Neural cell (in vitro differentiated cells): ENCODE measurements at regions not wholly inside any gene's neighbourhood (a gene's known extent, or its start where the extent isn't known, plus 50 kb on each side); places are given as distances from the start of the nearest gene placed in this dataset.
"Not testable (repeated sequence)": the region's sequence is repeated elsewhere in the genome, so short reads cannot be mapped to it uniquely, and the experiment has no call there.

Source experiments
- H2AFZ ChIP-seq: fragments of 200-600, 300-800 bp; sonication (generic), shearing (Covaris generic); 2 replicates; pipeline ENCODE4 v1.6.0; 2014; ENCODE audit warnings: low read depth, mild to moderate bottlenecking, antibody characterized with exemption, low read length, moderate library complexity
- H3F3A ChIP-seq: fragments of 200-600 bp; shearing (Covaris generic); 2 replicates; pipeline ENCODE4 v1.6.1; 2016; ENCODE audit warnings: mild to moderate bottlenecking, moderate library complexity, mixed read lengths, antibody characterized with exemption, low read length; ENCODE audit not compliant: insufficient read depth, poor library complexity, severe bottlenecking
- H3K27ac ChIP-seq: fragments of 200-600, 300-800 bp; sonication (generic), shearing (Covaris generic); 2 replicates; pipeline ENCODE4 v1.5.1; 2014; ENCODE audit warnings: mild to moderate bottlenecking, low read length, moderate library complexity
- H3K27me3 ChIP-seq: fragments of 300-800, 200-600 bp; sonication (generic), shearing (Covaris generic); 2 replicates; pipeline ENCODE4 v1.6.0; 2014; ENCODE audit warnings: mild to moderate bottlenecking, low read depth, low read length, moderate library complexity; ENCODE audit not compliant: insufficient read depth
- H3K36me3 ChIP-seq: fragments of 300-800, 200-600 bp; sonication (generic), shearing (Covaris generic); 2 replicates; pipeline ENCODE4 v1.5.1; 2014; ENCODE audit warnings: mild to moderate bottlenecking, antibody characterized with exemption, low read length, moderate library complexity; ENCODE audit not compliant: insufficient read depth
- H3K4me2 ChIP-seq: fragments of 300-800, 200-600 bp; sonication (generic), shearing (Covaris generic); 2 replicates; pipeline ENCODE4 v1.6.0; 2014; ENCODE audit warnings: mild to moderate bottlenecking, low read length
- H3K4me3 ChIP-seq: fragments of 300-800, 200-600 bp; sonication (generic), shearing (Covaris generic); 2 replicates; pipeline ENCODE4 v1.5.1; 2014; ENCODE audit warnings: mild to moderate bottlenecking, low read length, moderate library complexity
- H3K79me2 ChIP-seq: fragments of 200-600 bp; shearing (Covaris generic); replicated peaks from 2 replicates; pipeline ENCODE4 v1.6.0; 2014; ENCODE audit warnings: mild to moderate bottlenecking, low read length, moderate library complexity; ENCODE audit not compliant: insufficient read depth
- H3K9ac ChIP-seq: fragments of 300-800, 200-600 bp; sonication (generic), shearing (Covaris generic); 2 replicates; pipeline ENCODE4 v1.6.1; 2016; ENCODE audit warnings: mild to moderate bottlenecking, low read length, mixed read lengths
- H3K9me2 ChIP-seq: fragments of 200-600 bp; shearing (Covaris generic); 2 replicates; pipeline ENCODE4 v1.6.1; 2016; ENCODE audit warnings: mild to moderate bottlenecking, low read length, mixed read lengths; ENCODE audit not compliant: insufficient read depth
- H3K9me3 ChIP-seq: fragments of 200-600, 300-800 bp; sonication (generic), shearing (Covaris generic); 2 replicates; pipeline ENCODE4 v1.6.1; 2016; ENCODE audit warnings: mild to moderate bottlenecking, mixed run types, low read length, moderate library complexity, mixed read lengths
- H4K20me1 ChIP-seq: fragments of 200-600 bp; shearing (Covaris generic); 2 replicates; pipeline ENCODE4 v1.6.1; 2016; ENCODE audit warnings: mild to moderate bottlenecking, mixed run types; ENCODE audit not compliant: insufficient read depth
- CTCF ChIP-seq: fragments of 450-650 bp; IDR thresholded peaks from 2 replicates; pipeline ENCODE4 v1.5.1; 2014; ENCODE audit warnings: antibody characterized with exemption, mild to moderate bottlenecking, moderate library complexity; ENCODE audit not compliant: poor library complexity, severe bottlenecking
- EP300 ChIP-seq: fragments of 450-650 bp; conservative IDR thresholded peaks from 2 replicates; pipeline ENCODE4 v1.6.1; 2014; ENCODE audit warnings: antibody characterized with exemption, mild to moderate bottlenecking, moderate library complexity; ENCODE audit not compliant: poor library complexity, severe bottlenecking
- EZH2 ChIP-seq: fragments of 200-600, 300-800 bp; shearing (Covaris generic), sonication (generic); IDR thresholded peaks from 2 replicates; pipeline ENCODE4 v1.6.1; 2014; ENCODE audit warnings: antibody characterized with exemption, low read length, borderline replicate concordance, mild to moderate bottlenecking; ENCODE audit not compliant: insufficient read depth, poor library complexity, severe bottlenecking
- MXI1 ChIP-seq: fragments of 450-650 bp; conservative IDR thresholded peaks from 2 replicates; pipeline ENCODE4 v1.6.1; 2014; ENCODE audit warnings: antibody characterized with exemption, mild to moderate bottlenecking; ENCODE audit not compliant: poor library complexity, severe bottlenecking
- POLR2AphosphoS5 ChIP-seq: IDR thresholded peaks from 2 replicates; pipeline ENCODE4 v1.6.1; 2012
- RAD21 ChIP-seq: fragments of 450-650 bp; conservative IDR thresholded peaks from 2 replicates; pipeline ENCODE4 v1.6.1; 2014; ENCODE audit warnings: antibody characterized with exemption, mild to moderate bottlenecking, moderate library complexity
- REST ChIP-seq: IDR thresholded peaks from 2 replicates; pipeline ENCODE4 v1.6.1; 2012; ENCODE audit warnings: borderline replicate concordance
- SMC3 ChIP-seq: fragments of 450-650 bp; conservative IDR thresholded peaks from 2 replicates; pipeline ENCODE4 v1.6.1; 2014; ENCODE audit warnings: antibody characterized with exemption, mild to moderate bottlenecking, moderate library complexity; ENCODE audit not compliant: poor library complexity
- TAF1 ChIP-seq: IDR thresholded peaks from 2 replicates; pipeline ENCODE4 v1.6.1; 2012; ENCODE audit warnings: low read depth

GRCh38 chr6:126891158-126891557 lies 227.3 kb upstream of the RSPO3 start:
- no peak overlapping the region for H3K27ac ChIP-seq
- no peaks in the 10 kb centered on the region for H3K79me2 ChIP-seq
- H3K9me2 ChIP-seq, result no peaks in the 10 kb centered on the region
- no peak overlapping the region for H3K4me2 ChIP-seq
- H3F3A ChIP-seq, result no peaks in the 10 kb centered on the region
- H3K27me3 ChIP-seq, result no peaks in the 10 kb centered on the region
- no peaks in the 10 kb centered on the region for H3K36me3 ChIP-seq
- H2AFZ ChIP-seq, result no peak overlapping the region
- H3K4me3 ChIP-seq, result no peak overlapping the region
- no peaks in the 10 kb centered on the region for H4K20me1 ChIP-seq
- H3K9me3 ChIP-seq, result no peaks in the 10 kb centered on the region
- no peak overlapping the region for H3K9ac ChIP-seq
- TF ChIP-seq MXI1, result no peak
- no peak for TF ChIP-seq EP300
- no peak for TF ChIP-seq CTCF
- no peak for TF ChIP-seq REST
- no peak for TF ChIP-seq EZH2
- TF ChIP-seq SMC3, result no peak
- no peak for TF ChIP-seq POLR2AphosphoS5
- TF ChIP-seq TAF1, result no peak
- TF ChIP-seq RAD21, result no peak

- not testable (repeated sequence) for H3K9me3 ChIP-seq, H3K36me3 ChIP-seq, H3K4me2 ChIP-seq, H4K20me1 ChIP-seq, H2AFZ ChIP-seq, H3K9me2 ChIP-seq, H3K79me2 ChIP-seq, H3K27ac ChIP-seq, H3K4me3 ChIP-seq, H3K9ac ChIP-seq, H3F3A ChIP-seq, H3K27me3 ChIP-seq
Measured at GRCh38 chr6:126892869-126893268, 225.6 kb upstream of the RSPO3 start.

GRCh38 chr6:126897758-126898157 lies 220.7 kb upstream of the RSPO3 start:
- no peaks in the 10 kb centered on the region for H4K20me1 ChIP-seq
- no peak overlapping the region for H3K4me3 ChIP-seq
- no peak overlapping the region for H3K27ac ChIP-seq
- no peaks in the 10 kb centered on the region for H3K27me3 ChIP-seq
- H3K9ac ChIP-seq, result no peak overlapping the region
- no peak overlapping the region for H3K4me2 ChIP-seq
- no peak overlapping the region for H2AFZ ChIP-seq
- no peaks in the 10 kb centered on the region for H3K36me3 ChIP-seq
- no peaks in the 10 kb centered on the region for H3K9me3 ChIP-seq
- TF ChIP-seq POLR2AphosphoS5 (no peak), EP300 (no peak), TAF1 (no peak), CTCF (no peak), EZH2 (no peak), SMC3 (no peak), MXI1 (no peak), RAD21 (no peak), REST (no peak)
- H3K9me2 ChIP-seq, result no peaks in the 10 kb centered on the region
- H3F3A ChIP-seq, result no peaks in the 10 kb centered on the region
- H3K79me2 ChIP-seq, result no peaks in the 10 kb centered on the region
